ENCODE measurements at regions not wholly inside any gene's neighbourhood (a gene's known extent, or its start where the extent isn't known, plus 50 kb on each side); places are given as distances from the start of the nearest gene placed in this dataset.

- H3K27ac ChIP-seq: no peak overlapping the region
- TF ChIP-seq FOXP2 (optimal IDR thresholded peaks at IDR 0.05; ENCODE audit: control extremely low read depth, extremely low read length, insufficient read depth): no peak
- no peak for TF ChIP-seq EZH2 (IDR thresholded peaks at IDR 0.05)
- no peak for TF ChIP-seq POLR2AphosphoS5 (IDR thresholded peaks at IDR 0.05; ENCODE audit: borderline replicate concordance, low read depth, low read length)
- no peak for DNase-seq (ENCODE audit: low read depth, low spot score)
Observed at GRCh38 chr20:53695797-53696527, 102.3 kb upstream of the ZNF217 start.

DNA sequence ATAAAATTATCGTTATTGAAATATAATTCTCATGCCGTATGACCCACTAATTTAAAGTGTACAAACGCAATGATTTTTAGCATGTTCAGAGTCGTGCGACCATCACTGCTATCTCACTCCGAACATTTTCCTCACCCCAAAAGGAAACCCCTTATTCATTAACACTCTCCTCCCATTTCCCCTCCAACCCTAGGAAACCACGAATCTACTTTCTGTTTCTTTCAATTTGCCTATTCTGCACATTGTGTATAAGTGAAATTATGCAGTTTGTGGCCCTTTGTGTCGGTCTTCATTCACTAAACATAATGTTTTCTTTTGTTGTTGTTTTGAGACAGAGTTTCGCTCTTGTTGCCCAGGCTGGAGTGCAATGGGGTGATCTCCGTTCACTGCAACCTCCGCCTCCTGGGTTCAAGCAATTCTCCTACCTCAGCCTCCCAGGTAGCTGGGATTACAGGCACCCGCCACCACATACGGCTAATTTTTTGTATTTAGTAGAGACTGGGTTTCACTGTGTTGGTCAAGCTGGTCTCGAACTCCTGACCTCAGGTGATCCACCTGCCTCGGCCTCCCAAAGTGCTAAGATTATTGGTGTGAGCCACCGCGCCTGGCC lies 99.7 kb upstream of the ZNF217 start:
- no peak for DNase-seq (ENCODE audit: low read depth, low spot score)
- H3K4me3 ChIP-seq: no peak overlapping the region
- TF ChIP-seq POLR2AphosphoS5 (IDR thresholded peaks at IDR 0.05; ENCODE audit: borderline replicate concordance, low read depth, low read length): no peak
- no peak for TF ChIP-seq EZH2 (IDR thresholded peaks at IDR 0.05)
- TF ChIP-seq FOXP2 (optimal IDR thresholded peaks at IDR 0.05; ENCODE audit: control extremely low read depth, extremely low read length, insufficient read depth): no peak
- H3K9ac ChIP-seq (ENCODE audit: insufficient read length): no peak overlapping the region
- no peaks in the 10 kb centered on the region for H3K36me3 ChIP-seq (ENCODE audit: insufficient read depth, low read length)
- no peak overlapping the region for H3K27ac ChIP-seq
- H3K9me3 ChIP-seq (ENCODE audit: low read depth, low read length): no peaks in the 10 kb centered on the region

More at GRCh38 chr20:53695797-53696527, 102.3 kb upstream of the ZNF217 start:
- H3K4me3 ChIP-seq: no peak overlapping the region
- H3K9me3 ChIP-seq (ENCODE audit: low read depth, low read length): no peaks in the 10 kb centered on the region
- H3K9ac ChIP-seq (ENCODE audit: insufficient read length): no peak overlapping the region
- no peaks in the 10 kb centered on the region for H3K36me3 ChIP-seq (ENCODE audit: insufficient read depth, low read length)

GRCh38 chr20:53692465-53693067 lies 98.9 kb upstream of the ZNF217 start:
- no peak overlapping the region for H3K4me3 ChIP-seq
- H3K27ac ChIP-seq: no peak overlapping the region
- no peak for DNase-seq (ENCODE audit: low read depth, low spot score)
- H3K36me3 ChIP-seq (ENCODE audit: insufficient read depth, low read length): no peaks in the 10 kb centered on the region
- TF ChIP-seq EZH2 (IDR thresholded peaks at IDR 0.05): no peak
- no peak for TF ChIP-seq FOXP2 (optimal IDR thresholded peaks at IDR 0.05; ENCODE audit: control extremely low read depth, extremely low read length, insufficient read depth)
- TF ChIP-seq POLR2AphosphoS5 (IDR thresholded peaks at IDR 0.05; ENCODE audit: borderline replicate concordance, low read depth, low read length): no peak
- no peak overlapping the region for H3K9ac ChIP-seq (ENCODE audit: insufficient read length)
- H3K9me3 ChIP-seq (ENCODE audit: low read depth, low read length): no peaks in the 10 kb centered on the region

DNA sequence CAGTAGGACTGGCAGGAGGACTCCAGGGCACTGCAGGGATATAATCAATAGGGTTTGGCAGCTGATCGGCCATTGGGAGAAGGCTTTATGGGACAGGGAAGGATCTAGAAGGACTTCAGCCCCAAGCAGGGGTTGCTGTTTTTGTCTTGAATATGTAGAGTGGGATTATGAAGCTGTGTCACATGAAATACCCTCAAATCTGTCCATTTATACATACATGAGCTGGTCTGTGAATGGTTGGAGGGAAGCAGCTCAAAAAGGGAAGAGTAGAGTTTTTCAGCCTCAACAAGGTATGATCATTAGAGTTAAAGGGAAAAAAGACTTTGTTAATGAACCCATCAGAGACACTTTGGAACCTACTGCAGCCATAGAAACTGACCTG lies 98.2 kb upstream of the ZNF217 start:
- Histone ChIP-seq H3K4me3 (no peak overlapping the region), H3K27ac (no peak overlapping the region), H3K9ac (ENCODE audit: insufficient read length) (no peak overlapping the region), H3K9me3 (ENCODE audit: low read depth, low read length) (no peaks in the 10 kb centered on the region), H3K36me3 (ENCODE audit: insufficient read depth, low read length) (no peaks in the 10 kb centered on the region)
- DNase-seq (ENCODE audit: low read depth, low spot score): no peak
- TF ChIP-seq FOXP2 (optimal IDR thresholded peaks at IDR 0.05; ENCODE audit: control extremely low read depth, extremely low read length, insufficient read depth) (no peak), EZH2 (IDR thresholded peaks at IDR 0.05) (no peak), POLR2AphosphoS5 (IDR thresholded peaks at IDR 0.05; ENCODE audit: borderline replicate concordance, low read depth, low read length) (no peak)

GRCh38 chr20:53691060-53691810 lies 97.6 kb upstream of the ZNF217 start:
- no peak for DNase-seq (ENCODE audit: low read depth, low spot score)
- Histone ChIP-seq H3K4me3 (no peak overlapping the region), H3K36me3 (ENCODE audit: insufficient read depth, low read length) (no peaks in the 10 kb centered on the region), H3K9ac (ENCODE audit: insufficient read length) (no peak overlapping the region), H3K27ac (no peak overlapping the region), H3K9me3 (ENCODE audit: low read depth, low read length) (no peaks in the 10 kb centered on the region)
- TF ChIP-seq POLR2AphosphoS5 (IDR thresholded peaks at IDR 0.05; ENCODE audit: borderline replicate concordance, low read depth, low read length) (no peak), FOXP2 (optimal IDR thresholded peaks at IDR 0.05; ENCODE audit: control extremely low read depth, extremely low read length, insufficient read depth) (no peak), EZH2 (IDR thresholded peaks at IDR 0.05) (no peak)

DNA sequence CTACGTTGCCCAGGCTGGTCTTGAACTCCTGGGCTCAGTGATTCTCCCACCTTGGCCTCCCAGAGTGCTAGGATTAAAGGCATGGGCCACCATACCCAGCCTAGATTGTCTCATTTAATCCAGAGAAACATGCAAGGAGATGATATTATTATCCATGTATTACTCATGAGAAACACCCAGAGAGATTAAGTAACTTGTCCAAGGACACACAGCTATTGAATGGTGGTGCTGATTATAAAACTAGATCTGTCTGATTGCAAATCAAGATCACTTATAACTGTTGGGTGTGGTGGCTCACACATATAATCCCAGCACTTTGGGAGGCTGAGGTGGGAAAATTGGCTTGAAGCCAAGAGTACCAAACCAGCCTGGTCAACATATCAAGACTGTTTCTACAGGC lies 94.4 kb upstream of the ZNF217 start:
- no peaks in the 10 kb centered on the region for H3K36me3 ChIP-seq (ENCODE audit: insufficient read depth, low read length)
- no peaks in the 10 kb centered on the region for H3K9me3 ChIP-seq (ENCODE audit: low read depth, low read length)
- no peak for DNase-seq (ENCODE audit: low read depth, low spot score)
- H3K9ac ChIP-seq (ENCODE audit: insufficient read length): no peak overlapping the region
- H3K27ac ChIP-seq: no peak overlapping the region
- H3K4me3 ChIP-seq: no peak overlapping the region
- TF ChIP-seq EZH2 (IDR thresholded peaks at IDR 0.05): no peak
- no peak for TF ChIP-seq POLR2AphosphoS5 (IDR thresholded peaks at IDR 0.05; ENCODE audit: borderline replicate concordance, low read depth, low read length)
- TF ChIP-seq FOXP2 (optimal IDR thresholded peaks at IDR 0.05; ENCODE audit: control extremely low read depth, extremely low read length, insufficient read depth): no peak

- no peak overlapping the region for H3K27ac ChIP-seq
- H3K4me3 ChIP-seq: no peak overlapping the region
- H3K36me3 ChIP-seq (ENCODE audit: insufficient read depth, low read length): no peaks in the 10 kb centered on the region
- H3K9me3 ChIP-seq (ENCODE audit: low read depth, low read length): no peaks in the 10 kb centered on the region
- TF ChIP-seq FOXP2 (optimal IDR thresholded peaks at IDR 0.05; ENCODE audit: control extremely low read depth, extremely low read length, insufficient read depth) (no peak), POLR2AphosphoS5 (IDR thresholded peaks at IDR 0.05; ENCODE audit: borderline replicate concordance, low read depth, low read length) (no peak), EZH2 (IDR thresholded peaks at IDR 0.05) (no peak)
- no peak overlapping the region for H3K9ac ChIP-seq (ENCODE audit: insufficient read length)
- DNase-seq (ENCODE audit: low read depth, low spot score): no peak
Observed at GRCh38 chr20:53685070-53685595, 91.5 kb upstream of the ZNF217 start.

GRCh38 chr20:53683506-53683905 lies 89.9 kb upstream of the ZNF217 start:
- H3K36me3 ChIP-seq (ENCODE audit: insufficient read depth, low read length): no peaks in the 10 kb centered on the region
- H3K4me3 ChIP-seq: no peak overlapping the region
- H3K27ac ChIP-seq: no peak overlapping the region
- TF ChIP-seq POLR2AphosphoS5 (IDR thresholded peaks at IDR 0.05; ENCODE audit: borderline replicate concordance, low read depth, low read length) (no peak), EZH2 (IDR thresholded peaks at IDR 0.05) (no peak), FOXP2 (optimal IDR thresholded peaks at IDR 0.05; ENCODE audit: control extremely low read depth, extremely low read length, insufficient read depth) (no peak)
- DNase-seq (ENCODE audit: low read depth, low spot score): no peak
- H3K9ac ChIP-seq (ENCODE audit: insufficient read length): no peak overlapping the region
- no peaks in the 10 kb centered on the region for H3K9me3 ChIP-seq (ENCODE audit: low read depth, low read length)

Measured in SK-N-MC (cell line).